GM19397 (cell line): ENCODE measurements at regions not wholly inside any gene's neighbourhood (a gene's known extent, or its start where the extent isn't known, plus 50 kb on each side); places are given as distances from the start of the nearest gene placed in this dataset.
"Not testable (repeated sequence)": the region's sequence is repeated elsewhere in the genome, so short reads cannot be mapped to it uniquely, and the experiment has no call there.

Experiments used
- ATAC-seq: cut with Tn5 transposase; IDR thresholded peaks from one replicate; pipeline ENCODE4 v1.9.1; 2021; ENCODE audit warnings: mild to moderate bottlenecking, moderate library complexity; ENCODE audit not compliant: unreplicated experiment

DNA sequence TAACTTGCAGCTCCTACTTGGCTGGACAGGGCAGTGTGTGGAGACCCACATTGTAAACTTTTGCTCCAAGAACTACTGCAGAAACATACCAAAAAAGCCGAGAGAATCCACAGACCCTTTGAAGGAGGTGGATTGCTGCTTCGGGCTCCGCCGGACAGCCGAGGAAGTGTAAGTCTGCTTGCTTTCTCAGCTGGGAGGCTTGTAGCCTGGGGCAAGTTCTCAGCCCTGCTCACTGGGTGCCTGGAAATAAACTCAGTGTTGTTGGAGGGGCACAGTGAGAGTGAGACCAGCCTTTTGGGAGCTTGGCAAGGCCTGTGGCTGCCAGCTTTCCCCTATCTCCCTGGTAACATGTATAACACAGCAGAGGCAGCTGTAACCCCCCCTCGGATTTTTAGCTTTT is 215.6 kb downstream of the SYK start:
- ATAC-seq = no peak

DNA sequence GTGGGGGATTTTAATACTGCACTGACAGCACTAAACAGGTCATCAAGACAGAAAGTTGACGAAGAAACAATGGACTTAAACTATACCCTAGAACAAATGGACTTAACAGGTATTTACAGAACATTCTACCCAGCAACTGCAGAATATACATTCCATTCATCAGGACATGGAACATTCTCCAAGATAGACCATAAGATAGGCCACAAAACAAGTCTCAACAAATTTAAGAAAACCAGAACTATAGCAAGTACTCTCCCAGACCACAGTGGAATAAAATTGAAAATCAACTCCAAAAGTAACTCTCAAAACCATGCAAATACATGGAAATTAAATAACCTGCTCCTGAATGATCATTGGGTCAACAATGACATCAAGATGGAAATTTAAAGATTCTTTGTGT is 218.3 kb downstream of the SYK start:
- not testable (repeated sequence) for ATAC-seq

DNA sequence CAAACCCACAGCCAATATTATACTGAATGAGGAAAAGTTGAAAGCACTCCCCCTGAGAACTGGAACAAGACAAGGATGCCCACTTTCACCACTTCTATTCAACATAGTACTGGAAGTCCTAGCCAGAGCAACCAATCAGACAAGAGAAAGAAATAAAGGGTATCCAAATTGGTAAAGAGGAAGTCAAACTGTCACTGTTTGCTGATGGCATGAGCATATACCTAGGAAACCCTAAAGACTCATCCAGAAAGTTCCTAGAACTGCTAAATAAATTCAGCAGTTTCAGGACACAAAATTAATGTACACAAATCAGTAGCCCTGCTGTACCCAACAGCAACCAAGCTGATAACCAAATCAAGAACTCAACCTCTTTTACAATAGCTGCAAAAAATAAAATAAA is 220.0 kb downstream of the SYK start:
- not testable (repeated sequence) for ATAC-seq

DNA sequence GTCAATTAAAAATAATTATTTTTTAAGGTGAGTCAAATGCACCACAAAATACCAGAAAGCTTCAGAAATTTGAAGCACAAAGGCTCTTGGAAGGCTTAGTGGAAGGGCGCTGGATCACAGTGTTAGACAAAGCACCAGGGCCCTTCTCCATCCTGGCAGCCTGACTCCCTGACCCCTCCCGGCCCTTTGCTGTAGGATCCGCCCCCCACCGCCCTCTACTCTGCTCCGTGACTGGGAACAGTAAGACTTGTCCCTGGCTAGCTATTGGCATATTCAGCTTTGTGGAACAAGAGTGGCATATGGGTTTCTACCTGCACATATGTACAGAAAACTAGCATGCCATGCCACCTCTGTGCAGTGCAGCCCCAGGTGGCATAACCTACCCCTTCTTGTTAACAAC is 222.1 kb downstream of the SYK start:
- no peak for ATAC-seq

DNA sequence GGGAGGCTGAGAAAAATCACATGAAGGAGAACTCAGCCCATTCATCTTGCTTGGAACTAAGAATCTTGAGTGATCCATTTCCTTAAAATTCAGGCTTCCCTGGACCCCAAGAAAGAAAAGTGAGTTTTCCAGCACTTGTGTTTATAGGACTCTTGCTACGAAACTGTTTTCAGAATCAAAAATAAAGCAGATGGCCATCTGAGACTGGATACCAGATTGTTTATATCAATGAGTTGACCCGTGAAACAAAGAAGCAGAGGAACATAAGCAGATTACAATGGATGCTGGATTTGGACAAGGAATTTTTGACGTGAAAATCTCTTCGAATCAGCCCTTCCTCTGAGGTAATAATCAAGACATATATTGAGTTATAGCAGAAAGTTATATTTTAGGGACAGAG is 223.2 kb downstream of the SYK start:
- ATAC-seq = no peak

DNA sequence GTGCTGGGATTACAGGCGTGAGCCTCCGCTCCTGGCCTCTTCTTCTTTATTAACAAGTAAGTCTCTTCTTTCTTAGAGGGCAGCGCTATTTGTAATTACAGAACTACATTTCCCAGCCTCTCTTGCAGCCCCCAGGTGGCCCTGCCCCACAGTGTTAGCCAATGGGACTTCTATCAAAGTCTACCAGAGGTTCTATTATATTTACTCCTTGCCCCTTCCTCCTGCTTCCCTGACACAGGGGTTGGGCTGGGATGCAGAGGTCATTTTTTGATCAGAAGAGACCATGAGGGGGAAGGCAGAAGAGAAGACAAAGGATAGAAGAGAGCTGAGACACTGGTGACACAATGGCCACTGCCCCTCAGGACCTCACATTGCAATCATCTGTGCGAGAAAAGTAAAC is 224.2 kb downstream of the SYK start:
- ATAC-seq = no peak

- no peak for ATAC-seq
These were observed 224.6 kb downstream of the SYK start for GRCh38 chr9:91026266-91026665.

DNA sequence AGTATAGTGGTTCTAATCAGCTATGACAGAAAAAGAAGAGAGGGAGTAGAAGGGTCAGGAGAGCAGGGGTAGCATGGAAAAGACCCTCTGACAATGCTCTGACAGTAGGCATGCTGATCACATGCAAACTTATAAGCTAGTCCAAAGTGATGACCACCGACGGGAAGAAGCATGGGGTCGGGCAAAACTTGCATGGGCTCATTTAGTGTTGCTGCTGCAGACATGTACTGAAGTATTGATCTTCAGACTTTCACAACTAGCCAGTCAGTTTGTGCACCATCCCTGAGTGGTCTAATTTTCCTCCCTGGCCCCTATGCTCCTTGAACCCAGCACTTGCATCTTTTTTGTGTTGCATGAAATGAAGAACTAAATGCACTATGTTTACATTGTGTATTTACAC is 225.4 kb downstream of the SYK start:
- no peak for ATAC-seq

GRCh38 chr9:91028166-91028827 is 226.7 kb downstream of the SYK start:
- ATAC-seq = no peak

- no peak for ATAC-seq
These were observed 228.2 kb downstream of the SYK start for GRCh38 chr9:91029650-91030361.

- ATAC-seq = no peak
These were observed 230.5 kb downstream of the SYK start for GRCh38 chr9:91032121-91032531.

DNA sequence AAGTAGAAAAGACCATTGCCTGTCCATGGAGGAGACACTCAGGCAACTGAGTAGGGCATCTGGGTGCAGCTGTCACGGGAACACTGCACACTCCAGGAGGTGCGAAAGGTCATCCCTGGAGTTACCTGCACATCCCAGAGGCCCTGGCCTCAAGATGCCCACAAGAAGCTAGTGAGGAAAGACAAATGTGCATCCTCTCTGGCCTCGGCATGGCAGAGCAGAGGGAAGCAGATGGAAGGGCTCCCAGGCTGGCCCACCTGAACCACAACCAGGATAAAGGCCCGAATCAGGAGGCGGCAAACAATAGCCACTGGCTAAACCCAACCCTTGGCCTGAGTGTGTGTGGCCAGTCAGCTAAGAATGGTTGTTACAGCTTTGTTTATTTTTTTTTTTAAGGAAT is 231.7 kb downstream of the SYK start:
- ATAC-seq = no peak

GRCh38 chr9:91033797-91034196 is 232.2 kb downstream of the SYK start:
- no peak for ATAC-seq

DNA sequence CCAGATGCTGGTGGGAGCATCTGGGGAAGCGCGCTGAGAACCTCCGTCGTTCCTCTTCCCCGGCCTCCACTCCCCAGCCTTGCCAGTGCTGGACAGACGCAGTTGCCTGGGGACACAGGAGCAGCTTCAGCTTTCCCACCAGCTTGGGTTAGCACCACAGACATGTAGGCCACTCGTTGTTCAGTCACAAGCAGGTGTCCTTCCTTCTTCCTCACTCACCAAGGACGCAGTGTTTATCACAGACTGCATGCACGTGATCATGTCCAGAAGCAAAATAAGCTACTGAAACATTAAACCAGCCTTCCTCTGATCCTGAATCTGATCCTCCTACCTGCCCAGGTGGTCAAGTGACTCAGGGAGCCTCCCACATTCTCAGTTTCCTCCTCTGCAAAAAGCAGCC is 232.9 kb downstream of the SYK start:
- ATAC-seq = no peak

DNA sequence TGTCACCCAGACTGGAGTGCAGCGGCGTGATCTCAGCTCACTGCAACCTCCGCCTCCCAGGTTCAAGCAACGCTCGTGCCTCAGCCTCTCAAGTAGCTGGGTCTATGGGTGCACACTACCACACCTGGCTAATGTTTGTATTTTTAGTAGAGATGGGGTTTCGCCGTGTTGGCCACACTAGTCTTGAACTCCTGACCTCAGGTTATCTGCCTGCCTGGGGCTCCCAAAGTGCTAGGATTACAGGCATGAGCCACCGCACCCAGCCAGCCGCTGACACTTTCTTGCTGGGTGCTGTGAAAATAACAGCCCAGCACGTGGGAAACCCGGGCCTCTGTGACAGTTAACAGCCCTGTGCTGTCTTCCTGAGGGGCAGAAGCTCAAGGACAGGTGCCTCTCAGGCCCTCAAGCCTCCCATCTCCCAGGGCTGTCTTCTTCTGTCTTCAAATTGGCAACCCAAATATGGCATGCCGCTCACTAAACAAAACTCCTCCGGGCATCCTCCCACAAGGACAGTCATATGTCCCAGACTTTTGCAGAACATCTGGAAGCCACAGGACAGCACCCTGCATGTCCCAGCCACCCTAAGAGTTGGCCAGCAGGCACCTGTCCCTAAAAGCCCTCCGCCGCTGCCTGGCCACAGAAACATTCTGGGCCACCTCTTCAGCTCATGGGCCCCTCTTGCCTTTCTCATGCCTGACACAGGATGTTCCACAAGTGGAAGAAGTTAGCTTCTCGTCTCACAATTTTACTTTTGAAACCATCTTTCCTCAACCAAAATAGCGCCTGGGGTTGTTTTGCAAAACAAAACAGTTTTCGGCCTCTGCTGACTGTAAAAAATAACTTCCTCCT is 233.6 kb downstream of the SYK start:
- no peak for ATAC-seq

DNA sequence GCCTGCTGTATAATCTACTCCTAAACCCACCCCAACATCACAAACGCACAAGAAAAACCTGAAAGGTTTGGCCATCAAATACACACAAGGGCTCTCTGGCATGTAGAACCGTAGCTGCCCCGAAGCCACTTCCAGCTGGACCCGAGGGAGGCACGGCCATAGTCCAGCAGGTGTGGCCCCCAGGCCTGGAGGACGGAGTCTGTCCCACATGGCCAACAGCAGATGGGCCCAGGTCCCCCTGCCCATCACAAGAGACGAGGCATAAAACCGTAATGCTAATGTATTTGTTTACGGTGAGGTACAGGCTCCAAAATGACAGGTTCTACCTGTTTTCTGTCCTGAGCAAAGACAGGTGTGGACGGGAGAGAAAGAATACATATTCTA is 234.2 kb downstream of the SYK start:
- no peak for ATAC-seq

DNA sequence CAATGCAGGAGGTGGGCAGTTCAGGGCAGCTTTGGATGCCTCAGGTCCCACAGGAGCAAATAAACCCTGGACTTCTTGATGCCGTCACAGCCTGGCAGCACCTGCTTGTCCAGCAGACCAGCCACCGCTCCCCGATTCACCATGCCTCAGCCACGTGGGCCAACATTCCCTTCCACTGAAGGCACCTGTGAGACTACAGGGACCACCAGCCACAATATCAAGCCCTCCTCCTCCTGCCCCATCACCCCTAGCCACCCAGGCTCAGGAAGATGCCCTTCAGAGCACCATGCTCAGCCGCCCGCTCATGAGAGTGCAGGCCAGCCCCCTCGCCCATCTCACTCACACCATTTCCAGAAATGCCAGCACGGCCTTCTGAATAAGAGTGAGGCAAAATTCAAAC is 234.7 kb downstream of the SYK start:
- no peak for ATAC-seq

DNA sequence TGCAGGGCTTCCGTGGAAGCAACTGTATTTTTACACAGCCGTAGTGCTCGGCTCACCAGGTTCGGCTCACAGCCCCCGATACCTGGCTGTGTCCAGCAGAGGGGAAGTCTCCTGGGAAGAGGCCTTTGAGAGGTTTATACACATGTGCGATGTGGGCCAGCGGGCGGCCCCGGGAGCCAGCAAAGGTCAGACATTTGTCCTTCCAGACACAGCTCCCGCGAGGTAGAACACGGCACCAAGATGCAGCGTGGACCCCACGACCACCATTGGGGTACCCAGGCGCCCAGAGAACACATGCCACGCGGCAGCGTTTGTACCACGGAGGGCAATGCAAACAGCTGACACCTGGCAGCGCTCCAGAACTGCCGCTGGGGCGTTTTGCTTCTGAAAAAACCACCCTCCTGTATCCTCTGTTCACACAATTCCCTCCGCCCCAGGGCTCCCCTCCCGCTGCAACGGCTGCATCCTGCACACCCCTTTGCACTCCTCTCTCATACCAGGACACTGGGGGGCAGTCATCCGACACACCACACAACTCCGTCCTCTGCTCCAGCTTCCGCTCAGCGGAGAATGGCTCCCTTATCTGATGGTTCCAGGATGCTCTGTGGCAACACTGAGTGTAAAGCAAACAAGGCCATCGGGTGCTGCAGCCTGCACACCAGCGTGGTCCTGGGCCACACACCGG is 235.3 kb downstream of the SYK start:
- no peak for ATAC-seq

GRCh38 chr9:91037511-91038482 is 236.2 kb downstream of the SYK start:
- ATAC-seq = no peak

- ATAC-seq = no peak
These were observed 237.0 kb downstream of the SYK start for GRCh38 chr9:91038483-91039124.
